NOMO-1 treated with dmso at 0.1 percent for 144 hours (cell line): ENCODE measurements at regions not wholly inside any gene's neighbourhood (a gene's known extent, or its start where the extent isn't known, plus 50 kb on each side); places are given as distances from the start of the nearest gene placed in this dataset.

ENCODE experiments used
- DNase-seq: peaks from one replicate; lab custom pipeline; 2025; ENCODE audit not compliant: unreplicated experiment; lab: John Stamatoyannopoulos, UW

GRCh38 chr6:134117409-134117808 lies 65.0 kb upstream of the SLC2A12 start:
- no peak for DNase-seq

- no peak for DNase-seq
Measured at GRCh38 chr6:134115715-134116074, 63.3 kb upstream of the SLC2A12 start.

- no peak for DNase-seq
Measured at GRCh38 chr6:134114918-134115714, 62.7 kb upstream of the SLC2A12 start.

- no peak for DNase-seq
Measured at GRCh38 chr6:134114489-134114888, 62.1 kb upstream of the SLC2A12 start.

GRCh38 chr6:134111726-134112125 lies 59.3 kb upstream of the SLC2A12 start:
- DNase-seq, result no peak

- peak; percentile 45 for DNase-seq
Measured at GRCh38 chr6:134111062-134111677, 58.7 kb upstream of the SLC2A12 start.

- DNase-seq, result no peak
Measured at GRCh38 chr6:134106702-134107101, 54.3 kb upstream of the SLC2A12 start.

- DNase-seq, result no peak
Measured at GRCh38 chr6:134105940-134106339, 53.5 kb upstream of the SLC2A12 start.

GRCh38 chr6:134103006-134103405 lies 50.6 kb upstream of the SLC2A12 start:
- DNase-seq, result no peak
